GM23338 (cell line): ENCODE measurements at regions not wholly inside any gene's neighbourhood (a gene's known extent, or its start where the extent isn't known, plus 50 kb on each side); places are given as distances from the start of the nearest gene placed in this dataset.

ENCODE experiments used
- CREB1 ChIP-seq: fragments of 250-450 bp; sonication (Bioruptor Pico); IDR thresholded peaks from 2 replicates; pipeline ENCODE4 v1.5.0; 2020; ENCODE audit warnings: low read depth, mild to moderate bottlenecking, moderate library complexity
- EZH2 ChIP-seq: fragments of 200-600 bp; sonication (generic); IDR thresholded peaks from one replicate; pipeline ENCODE4 v1.8.0; 2017; ENCODE audit warnings: antibody characterized with exemption, mild to moderate bottlenecking, low read depth; ENCODE audit not compliant: unreplicated experiment
- EZH2phosphoT487 ChIP-seq: fragments of 200-600 bp; sonication (generic); IDR thresholded peaks from one replicate; pipeline ENCODE4 v1.8.1; 2018; ENCODE audit warnings: antibody characterized with exemption; ENCODE audit not compliant: unreplicated experiment
- JUNB ChIP-seq: IDR thresholded peaks from one replicate; pipeline ENCODE4 v1.6.1; 2016; ENCODE audit warnings: antibody characterized with exemption; ENCODE audit not compliant: unreplicated experiment
- NANOG ChIP-seq: IDR thresholded peaks from 2 replicates; pipeline ENCODE4 v1.6.1; 2016; ENCODE audit warnings: antibody characterized with exemption, borderline replicate concordance
- POLR2AphosphoS5 ChIP-seq: IDR thresholded peaks from 2 replicates; pipeline ENCODE4 v1.6.1; 2016; ENCODE audit warnings: antibody characterized with exemption, low read depth
- STAT1 ChIP-seq: IDR thresholded peaks from one replicate; pipeline ENCODE4 v1.6.1; 2016; ENCODE audit warnings: antibody characterized with exemption; ENCODE audit not compliant: unreplicated experiment
- ZNF114 ChIP-seq: fragments of 250-450 bp; sonication (Bioruptor Pico); IDR thresholded peaks from 2 replicates; pipeline ENCODE4 v1.5.0; 2020; ENCODE audit warnings: mild to moderate bottlenecking, moderate library complexity
- TF ChIP-seq, protein P1 (sequence below), 2 experiments: fragments of 200-600 bp in 1 of 2; sonication (generic) in 1 of 2; conservative IDR thresholded peaks; 2 replicates each; pipeline versions ENCODE4 v1.5.1 to v1.6.1; 2016 to 2017; ENCODE audit warnings: antibody characterized with exemption in 2 of 2, low read depth in 2 of 2, mild to moderate bottlenecking in 2 of 2, moderate library complexity in 1 of 2
- TF ChIP-seq, protein P2 (sequence below): IDR thresholded peaks from one replicate; pipeline ENCODE4 v1.6.1; 2018; ENCODE audit warnings: antibody characterized with exemption; ENCODE audit not compliant: unreplicated experiment
- TF ChIP-seq, protein P3 (sequence below): IDR thresholded peaks from 2 replicates; pipeline ENCODE4 v1.6.1; 2016; ENCODE audit warnings: antibody characterized with exemption

DNA sequence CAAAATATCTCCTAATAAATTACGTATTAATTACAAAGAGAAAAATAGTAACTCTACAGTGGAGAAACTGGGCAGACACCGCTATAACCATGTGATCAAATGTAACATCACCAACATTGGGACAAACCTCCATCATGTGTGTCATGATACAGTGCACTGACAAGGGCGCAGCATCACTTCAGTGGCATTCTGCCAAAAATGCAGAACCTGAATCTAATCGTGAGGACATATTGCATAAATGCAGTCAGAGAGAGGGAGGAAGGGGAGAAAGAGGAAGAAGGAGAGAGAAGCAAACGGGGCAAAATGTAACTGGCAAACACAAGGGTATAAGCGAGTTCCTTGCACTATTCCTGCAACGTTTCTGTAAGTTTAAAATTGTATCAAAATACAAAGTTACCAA, 74.2 kb upstream of the MARCHF10 start:
- TF ChIP-seq, protein P1, sequence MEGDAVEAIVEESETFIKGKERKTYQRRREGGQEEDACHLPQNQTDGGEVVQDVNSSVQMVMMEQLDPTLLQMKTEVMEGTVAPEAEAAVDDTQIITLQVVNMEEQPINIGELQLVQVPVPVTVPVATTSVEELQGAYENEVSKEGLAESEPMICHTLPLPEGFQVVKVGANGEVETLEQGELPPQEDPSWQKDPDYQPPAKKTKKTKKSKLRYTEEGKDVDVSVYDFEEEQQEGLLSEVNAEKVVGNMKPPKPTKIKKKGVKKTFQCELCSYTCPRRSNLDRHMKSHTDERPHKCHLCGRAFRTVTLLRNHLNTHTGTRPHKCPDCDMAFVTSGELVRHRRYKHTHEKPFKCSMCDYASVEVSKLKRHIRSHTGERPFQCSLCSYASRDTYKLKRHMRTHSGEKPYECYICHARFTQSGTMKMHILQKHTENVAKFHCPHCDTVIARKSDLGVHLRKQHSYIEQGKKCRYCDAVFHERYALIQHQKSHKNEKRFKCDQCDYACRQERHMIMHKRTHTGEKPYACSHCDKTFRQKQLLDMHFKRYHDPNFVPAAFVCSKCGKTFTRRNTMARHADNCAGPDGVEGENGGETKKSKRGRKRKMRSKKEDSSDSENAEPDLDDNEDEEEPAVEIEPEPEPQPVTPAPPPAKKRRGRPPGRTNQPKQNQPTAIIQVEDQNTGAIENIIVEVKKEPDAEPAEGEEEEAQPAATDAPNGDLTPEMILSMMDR (conservative IDR thresholded peaks at IDR 0.05; ENCODE audit: low read depth in 2 of 2), result no peak
- TF ChIP-seq, protein P2, sequence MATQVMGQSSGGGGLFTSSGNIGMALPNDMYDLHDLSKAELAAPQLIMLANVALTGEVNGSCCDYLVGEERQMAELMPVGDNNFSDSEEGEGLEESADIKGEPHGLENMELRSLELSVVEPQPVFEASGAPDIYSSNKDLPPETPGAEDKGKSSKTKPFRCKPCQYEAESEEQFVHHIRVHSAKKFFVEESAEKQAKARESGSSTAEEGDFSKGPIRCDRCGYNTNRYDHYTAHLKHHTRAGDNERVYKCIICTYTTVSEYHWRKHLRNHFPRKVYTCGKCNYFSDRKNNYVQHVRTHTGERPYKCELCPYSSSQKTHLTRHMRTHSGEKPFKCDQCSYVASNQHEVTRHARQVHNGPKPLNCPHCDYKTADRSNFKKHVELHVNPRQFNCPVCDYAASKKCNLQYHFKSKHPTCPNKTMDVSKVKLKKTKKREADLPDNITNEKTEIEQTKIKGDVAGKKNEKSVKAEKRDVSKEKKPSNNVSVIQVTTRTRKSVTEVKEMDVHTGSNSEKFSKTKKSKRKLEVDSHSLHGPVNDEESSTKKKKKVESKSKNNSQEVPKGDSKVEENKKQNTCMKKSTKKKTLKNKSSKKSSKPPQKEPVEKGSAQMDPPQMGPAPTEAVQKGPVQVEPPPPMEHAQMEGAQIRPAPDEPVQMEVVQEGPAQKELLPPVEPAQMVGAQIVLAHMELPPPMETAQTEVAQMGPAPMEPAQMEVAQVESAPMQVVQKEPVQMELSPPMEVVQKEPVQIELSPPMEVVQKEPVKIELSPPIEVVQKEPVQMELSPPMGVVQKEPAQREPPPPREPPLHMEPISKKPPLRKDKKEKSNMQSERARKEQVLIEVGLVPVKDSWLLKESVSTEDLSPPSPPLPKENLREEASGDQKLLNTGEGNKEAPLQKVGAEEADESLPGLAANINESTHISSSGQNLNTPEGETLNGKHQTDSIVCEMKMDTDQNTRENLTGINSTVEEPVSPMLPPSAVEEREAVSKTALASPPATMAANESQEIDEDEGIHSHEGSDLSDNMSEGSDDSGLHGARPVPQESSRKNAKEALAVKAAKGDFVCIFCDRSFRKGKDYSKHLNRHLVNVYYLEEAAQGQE, result no peak
- TF ChIP-seq EZH2, result no peak
- no peak for TF ChIP-seq POLR2AphosphoS5
- TF ChIP-seq EZH2phosphoT487, result no peak
- TF ChIP-seq ZNF114 (CRISPR knock-in tag), result no peak
- no peak for TF ChIP-seq CREB1 (CRISPR knock-in tag)
- TF ChIP-seq, protein P3, sequence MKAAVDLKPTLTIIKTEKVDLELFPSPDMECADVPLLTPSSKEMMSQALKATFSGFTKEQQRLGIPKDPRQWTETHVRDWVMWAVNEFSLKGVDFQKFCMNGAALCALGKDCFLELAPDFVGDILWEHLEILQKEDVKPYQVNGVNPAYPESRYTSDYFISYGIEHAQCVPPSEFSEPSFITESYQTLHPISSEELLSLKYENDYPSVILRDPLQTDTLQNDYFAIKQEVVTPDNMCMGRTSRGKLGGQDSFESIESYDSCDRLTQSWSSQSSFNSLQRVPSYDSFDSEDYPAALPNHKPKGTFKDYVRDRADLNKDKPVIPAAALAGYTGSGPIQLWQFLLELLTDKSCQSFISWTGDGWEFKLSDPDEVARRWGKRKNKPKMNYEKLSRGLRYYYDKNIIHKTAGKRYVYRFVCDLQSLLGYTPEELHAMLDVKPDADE, result no peak
- no peak for TF ChIP-seq STAT1
- no peak for TF ChIP-seq NANOG
- no peak for TF ChIP-seq JUNB
